Endodermal cell (in vitro differentiated cells): ENCODE measurements at regions not wholly inside any gene's neighbourhood (a gene's known extent, or its start where the extent isn't known, plus 50 kb on each side); places are given as distances from the start of the nearest gene placed in this dataset.
"Not testable (repeated sequence)": the region's sequence is repeated elsewhere in the genome, so short reads cannot be mapped to it uniquely, and the experiment has no call there.

Experiments used
- DNase-seq: peaks from one replicate; pipeline ENCODE4 v3.0.0-alpha.2; 2017
- H3K27ac ChIP-seq: 2 replicates; pipeline ENCODE4 v1.5.1; 2013; ENCODE audit warnings: mild to moderate bottlenecking, low read depth, low read length, moderate library complexity
- H3K27me3 ChIP-seq: 2 replicates; pipeline ENCODE4 v1.6.1; 2013; ENCODE audit warnings: mild to moderate bottlenecking, low read length, moderate library complexity; ENCODE audit not compliant: insufficient read depth, control insufficient read depth, poor library complexity, severe bottlenecking
- H3K36me3 ChIP-seq: 2 replicates; pipeline ENCODE4 v1.7.0; 2013; ENCODE audit warnings: mild to moderate bottlenecking, low read length, moderate library complexity; ENCODE audit not compliant: control insufficient read depth, insufficient read depth
- H3K4me1 ChIP-seq: one replicate; pipeline ENCODE4 v1.7.0; 2013; ENCODE audit warnings: low read length; ENCODE audit not compliant: control insufficient read depth, insufficient read depth
- H3K4me3 ChIP-seq: 2 replicates; pipeline ENCODE4 v1.5.1; 2013; ENCODE audit warnings: mild to moderate bottlenecking, low read length, moderate library complexity
- H3K9ac ChIP-seq: 2 replicates; pipeline ENCODE4 v1.6.1; 2013; ENCODE audit warnings: mild to moderate bottlenecking, low read length, moderate library complexity; ENCODE audit not compliant: poor library complexity, severe bottlenecking; ENCODE audit errors: extremely low read depth
- H3K9me3 ChIP-seq: 2 replicates; pipeline ENCODE4 v1.6.1; 2013; ENCODE audit warnings: mild to moderate bottlenecking, low read length, moderate library complexity; ENCODE audit not compliant: control insufficient read depth
- H3K27ac Mint-ChIP-seq: 2 replicates; pipeline ENCODE4 v1.8.0; 2020; ENCODE audit warnings: mixed read lengths
- H3K27me3 Mint-ChIP-seq: 2 replicates; pipeline ENCODE4 v1.8.0; 2021; ENCODE audit warnings: mild to moderate bottlenecking, mixed read lengths; ENCODE audit not compliant: insufficient read depth
- H3K36me3 Mint-ChIP-seq: 2 replicates; pipeline ENCODE4 v1.8.0; 2020; ENCODE audit warnings: low read depth, mixed read lengths
- H3K4me1 Mint-ChIP-seq: 2 replicates; pipeline ENCODE4 v1.8.0; 2020; ENCODE audit warnings: mixed read lengths
- H3K4me3 Mint-ChIP-seq: 2 replicates; pipeline ENCODE4 v1.8.0; 2020; ENCODE audit warnings: mild to moderate bottlenecking, moderate library complexity, mixed read lengths
- H3K9me3 Mint-ChIP-seq: 2 replicates; pipeline ENCODE4 v1.8.0; 2020; ENCODE audit warnings: mild to moderate bottlenecking, mixed read lengths
- WGBS, 2 experiments: methylation state at CpG; one replicate each; pipeline versions ENCODE4 v1.1.5 to v1.1.7; 2013; ENCODE audit warnings: missing lambda C conversion rate in 2 of 2, mixed read lengths in 1 of 2; ENCODE audit not compliant: insufficient coverage in 1 of 2, insufficient read length in 1 of 2; 5-methylcytosine and 5-hydroxymethylcytosine counted together
- TF ChIP-seq, protein P1 (sequence below): fragments of 200-600 bp; sonication (generic); conservative IDR thresholded peaks from 2 replicates; pipeline ENCODE4 v1.5.0; 2021; ENCODE audit warnings: antibody characterized with exemption, mild to moderate bottlenecking

DNA sequence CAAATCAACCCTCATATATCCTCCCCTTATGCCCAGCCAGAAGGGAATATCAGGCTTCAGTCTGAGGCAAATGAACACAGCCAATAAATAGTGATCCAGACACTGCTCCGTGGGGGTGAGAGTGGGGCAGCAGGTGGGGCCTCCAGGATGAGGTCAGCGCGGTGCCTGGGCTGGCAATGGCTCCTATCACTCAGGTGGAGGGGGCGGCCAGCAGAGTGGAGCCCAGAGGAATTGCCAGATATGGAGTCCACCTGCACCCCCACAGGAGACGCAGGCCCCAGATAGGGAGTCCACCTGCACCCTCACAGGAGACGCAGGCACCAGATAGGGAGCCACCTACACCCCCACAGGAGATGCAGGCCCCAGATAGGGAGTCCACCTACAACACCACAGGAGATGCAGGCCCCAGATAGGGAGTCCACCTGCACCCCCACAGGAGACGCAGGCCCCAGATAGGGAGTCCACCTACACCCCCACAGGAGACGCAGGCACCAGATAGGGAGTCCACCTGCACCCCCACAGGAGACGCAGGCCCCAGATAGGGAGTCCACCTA, 78.0 kb upstream of the PPP2R2D start:
- no peaks in the 10 kb centered on the region for H3K27me3 Mint-ChIP-seq
- peaks cover 19% of the 10 kb centered on the region for H3K4me1 Mint-ChIP-seq
- H3K4me3 Mint-ChIP-seq, result no peak overlapping the region
- DNase-seq, result peak; percentile 38
- H3K27ac ChIP-seq, result peak overlapping the region; percentile 32
- no peak overlapping the region for H3K27ac Mint-ChIP-seq
- no peaks in the 10 kb centered on the region for H3K36me3 Mint-ChIP-seq
- H3K4me3 ChIP-seq, result no peak overlapping the region
- TF ChIP-seq, protein P1, sequence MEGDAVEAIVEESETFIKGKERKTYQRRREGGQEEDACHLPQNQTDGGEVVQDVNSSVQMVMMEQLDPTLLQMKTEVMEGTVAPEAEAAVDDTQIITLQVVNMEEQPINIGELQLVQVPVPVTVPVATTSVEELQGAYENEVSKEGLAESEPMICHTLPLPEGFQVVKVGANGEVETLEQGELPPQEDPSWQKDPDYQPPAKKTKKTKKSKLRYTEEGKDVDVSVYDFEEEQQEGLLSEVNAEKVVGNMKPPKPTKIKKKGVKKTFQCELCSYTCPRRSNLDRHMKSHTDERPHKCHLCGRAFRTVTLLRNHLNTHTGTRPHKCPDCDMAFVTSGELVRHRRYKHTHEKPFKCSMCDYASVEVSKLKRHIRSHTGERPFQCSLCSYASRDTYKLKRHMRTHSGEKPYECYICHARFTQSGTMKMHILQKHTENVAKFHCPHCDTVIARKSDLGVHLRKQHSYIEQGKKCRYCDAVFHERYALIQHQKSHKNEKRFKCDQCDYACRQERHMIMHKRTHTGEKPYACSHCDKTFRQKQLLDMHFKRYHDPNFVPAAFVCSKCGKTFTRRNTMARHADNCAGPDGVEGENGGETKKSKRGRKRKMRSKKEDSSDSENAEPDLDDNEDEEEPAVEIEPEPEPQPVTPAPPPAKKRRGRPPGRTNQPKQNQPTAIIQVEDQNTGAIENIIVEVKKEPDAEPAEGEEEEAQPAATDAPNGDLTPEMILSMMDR, result no peak
- no peaks in the 10 kb centered on the region for H3K9me3 ChIP-seq
- 63 to 94% methylated on average over 1 to 9 of the region's 9 CpGs for WGBS, 2 experiments
- H3K4me1 ChIP-seq, result no peaks in the 10 kb centered on the region
- H3K9me3 Mint-ChIP-seq, result no peaks in the 10 kb centered on the region
- no peak overlapping the region for H3K9ac ChIP-seq
- H3K27me3 ChIP-seq, result no peaks in the 10 kb centered on the region
- no peaks in the 10 kb centered on the region for H3K36me3 ChIP-seq

DNA sequence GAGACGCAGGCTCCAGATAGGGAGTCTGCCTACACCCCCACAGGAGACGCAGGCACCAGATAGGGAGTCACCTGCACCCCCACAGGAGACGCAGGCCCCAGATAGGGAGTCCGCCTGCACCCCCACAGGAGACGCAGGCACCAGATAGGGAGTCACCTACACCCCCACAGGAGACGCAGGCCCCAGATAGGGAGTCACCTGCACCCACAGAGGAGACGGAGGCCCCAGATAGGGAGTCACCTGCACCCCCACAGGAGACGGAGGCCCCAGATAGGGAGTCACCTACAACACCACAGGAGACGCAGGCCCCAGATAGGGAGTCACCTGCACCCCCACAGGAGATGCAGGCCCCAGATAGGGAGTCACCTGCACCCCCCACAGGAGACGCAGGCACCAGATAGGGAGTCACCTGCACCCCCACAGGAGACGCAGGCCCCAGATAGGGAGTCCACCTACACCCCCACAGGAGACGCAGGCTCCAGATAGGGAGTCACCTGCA, 77.2 kb upstream of the PPP2R2D start:
- H3K36me3 Mint-ChIP-seq, H3K9me3 Mint-ChIP-seq: not testable (repeated sequence)

DNA sequence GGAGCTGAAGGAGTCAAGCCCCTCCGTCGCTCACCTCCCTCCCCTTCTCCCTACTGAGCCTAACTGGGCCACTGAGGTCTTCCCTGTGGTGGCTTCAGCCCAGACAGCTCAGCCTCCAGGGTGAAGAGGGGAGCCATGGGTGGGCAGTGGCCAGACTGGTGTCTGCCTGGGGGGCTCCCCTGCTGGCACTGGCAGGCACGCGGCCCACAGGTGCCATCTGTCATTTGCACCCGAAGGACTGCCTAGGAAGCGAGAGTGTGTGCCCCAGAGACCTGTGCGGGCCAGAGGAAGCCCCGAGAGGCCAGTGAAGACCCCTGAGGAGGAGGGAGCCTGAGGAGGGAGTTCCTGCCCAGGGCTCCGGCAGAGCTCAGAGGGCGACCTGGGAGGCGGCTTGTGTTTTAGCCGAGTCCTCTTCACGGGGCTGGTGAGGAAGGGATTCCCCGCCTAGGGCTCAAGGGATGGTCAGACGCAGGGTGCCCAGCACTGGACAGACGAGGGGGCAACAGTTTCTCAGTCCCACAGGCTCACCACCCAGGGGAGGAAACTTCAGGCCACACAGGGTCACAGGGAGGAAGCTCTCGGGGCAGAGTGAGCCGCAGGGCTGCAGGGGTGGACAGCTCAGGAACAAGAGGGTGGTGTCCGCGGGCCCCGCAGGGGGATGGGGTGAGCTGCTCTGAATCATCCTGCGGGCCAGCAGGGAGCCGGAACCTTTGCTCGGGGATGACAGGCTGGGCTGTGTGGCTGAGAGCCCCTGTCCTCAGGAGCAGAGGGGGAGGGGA, 76.2 kb upstream of the PPP2R2D start:
- H3K36me3 ChIP-seq, result no peaks in the 10 kb centered on the region
- no peak overlapping the region for H3K4me3 Mint-ChIP-seq
- H3K4me3 ChIP-seq, result no peak overlapping the region
- no peak overlapping the region for H3K27ac ChIP-seq
- H3K4me1 Mint-ChIP-seq, result peaks cover 26% of the 10 kb centered on the region
- H3K9ac ChIP-seq, result no peak overlapping the region
- no peaks in the 10 kb centered on the region for H3K4me1 ChIP-seq
- no peaks in the 10 kb centered on the region for H3K9me3 ChIP-seq
- H3K27me3 ChIP-seq, result no peaks in the 10 kb centered on the region
- TF ChIP-seq, protein P1, result no peak
- H3K9me3 Mint-ChIP-seq, result no peaks in the 10 kb centered on the region
- WGBS, 2 experiments, result 68 to 74% methylated on average over 9 to 24 of the region's 24 CpGs
- no peak overlapping the region for H3K27ac Mint-ChIP-seq
- H3K27me3 Mint-ChIP-seq, result no peaks in the 10 kb centered on the region
- DNase-seq, result peak; percentile 78
- H3K36me3 Mint-ChIP-seq, result no peaks in the 10 kb centered on the region

More for the DNA sequence above, 77.2 kb upstream of the PPP2R2D start:
- H3K27ac Mint-ChIP-seq, H3K4me3 Mint-ChIP-seq, H3K4me3 ChIP-seq, H3K27ac ChIP-seq, H3K27me3 ChIP-seq, DNase-seq, H3K36me3 ChIP-seq, H3K9me3 ChIP-seq, H3K9ac ChIP-seq, H3K27me3 Mint-ChIP-seq, H3K4me1 ChIP-seq: not testable (repeated sequence)
- WGBS, 2 experiments, result 97% methylated on average over 8 of the region's 12 CpGs; no CpG with 5 or more reads in 1 of the 2 experiments
- H3K4me1 Mint-ChIP-seq, result peaks cover 22% of the 10 kb centered on the region
